ENCODE measurements at regions not wholly inside any gene's neighbourhood (a gene's known extent, or its start where the extent isn't known, plus 50 kb on each side); places are given as distances from the start of the nearest gene placed in this dataset.

DNA sequence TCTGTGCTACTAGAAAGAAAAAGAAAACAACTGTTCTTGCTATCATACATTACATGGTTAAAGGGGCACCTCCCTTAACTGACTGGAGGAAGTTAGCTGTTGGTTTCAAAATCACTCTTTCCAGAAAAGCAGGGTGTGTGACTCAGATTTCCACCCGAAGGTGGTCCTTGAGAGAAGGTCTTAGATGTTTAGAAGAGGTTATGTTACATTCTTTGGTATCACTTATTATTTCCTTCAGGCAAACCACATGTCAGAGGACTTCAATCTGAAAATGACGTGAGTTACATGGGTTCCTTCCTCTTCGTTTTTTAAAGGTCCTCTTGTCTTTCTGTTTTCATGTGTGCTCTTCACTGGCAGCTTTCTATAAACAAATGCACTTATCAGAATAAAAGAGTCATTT is 307.9 kb upstream of the CBLB start:
- no peak for TF ChIP-seq POLR2AphosphoS5 (IDR thresholded peaks at IDR 0.05; ENCODE audit: low read depth)
- TF ChIP-seq, protein P1, sequence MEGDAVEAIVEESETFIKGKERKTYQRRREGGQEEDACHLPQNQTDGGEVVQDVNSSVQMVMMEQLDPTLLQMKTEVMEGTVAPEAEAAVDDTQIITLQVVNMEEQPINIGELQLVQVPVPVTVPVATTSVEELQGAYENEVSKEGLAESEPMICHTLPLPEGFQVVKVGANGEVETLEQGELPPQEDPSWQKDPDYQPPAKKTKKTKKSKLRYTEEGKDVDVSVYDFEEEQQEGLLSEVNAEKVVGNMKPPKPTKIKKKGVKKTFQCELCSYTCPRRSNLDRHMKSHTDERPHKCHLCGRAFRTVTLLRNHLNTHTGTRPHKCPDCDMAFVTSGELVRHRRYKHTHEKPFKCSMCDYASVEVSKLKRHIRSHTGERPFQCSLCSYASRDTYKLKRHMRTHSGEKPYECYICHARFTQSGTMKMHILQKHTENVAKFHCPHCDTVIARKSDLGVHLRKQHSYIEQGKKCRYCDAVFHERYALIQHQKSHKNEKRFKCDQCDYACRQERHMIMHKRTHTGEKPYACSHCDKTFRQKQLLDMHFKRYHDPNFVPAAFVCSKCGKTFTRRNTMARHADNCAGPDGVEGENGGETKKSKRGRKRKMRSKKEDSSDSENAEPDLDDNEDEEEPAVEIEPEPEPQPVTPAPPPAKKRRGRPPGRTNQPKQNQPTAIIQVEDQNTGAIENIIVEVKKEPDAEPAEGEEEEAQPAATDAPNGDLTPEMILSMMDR (IDR thresholded peaks at IDR 0.05; ENCODE audit: insufficient read depth, low read length), result no peak
- TF ChIP-seq, protein P2, sequence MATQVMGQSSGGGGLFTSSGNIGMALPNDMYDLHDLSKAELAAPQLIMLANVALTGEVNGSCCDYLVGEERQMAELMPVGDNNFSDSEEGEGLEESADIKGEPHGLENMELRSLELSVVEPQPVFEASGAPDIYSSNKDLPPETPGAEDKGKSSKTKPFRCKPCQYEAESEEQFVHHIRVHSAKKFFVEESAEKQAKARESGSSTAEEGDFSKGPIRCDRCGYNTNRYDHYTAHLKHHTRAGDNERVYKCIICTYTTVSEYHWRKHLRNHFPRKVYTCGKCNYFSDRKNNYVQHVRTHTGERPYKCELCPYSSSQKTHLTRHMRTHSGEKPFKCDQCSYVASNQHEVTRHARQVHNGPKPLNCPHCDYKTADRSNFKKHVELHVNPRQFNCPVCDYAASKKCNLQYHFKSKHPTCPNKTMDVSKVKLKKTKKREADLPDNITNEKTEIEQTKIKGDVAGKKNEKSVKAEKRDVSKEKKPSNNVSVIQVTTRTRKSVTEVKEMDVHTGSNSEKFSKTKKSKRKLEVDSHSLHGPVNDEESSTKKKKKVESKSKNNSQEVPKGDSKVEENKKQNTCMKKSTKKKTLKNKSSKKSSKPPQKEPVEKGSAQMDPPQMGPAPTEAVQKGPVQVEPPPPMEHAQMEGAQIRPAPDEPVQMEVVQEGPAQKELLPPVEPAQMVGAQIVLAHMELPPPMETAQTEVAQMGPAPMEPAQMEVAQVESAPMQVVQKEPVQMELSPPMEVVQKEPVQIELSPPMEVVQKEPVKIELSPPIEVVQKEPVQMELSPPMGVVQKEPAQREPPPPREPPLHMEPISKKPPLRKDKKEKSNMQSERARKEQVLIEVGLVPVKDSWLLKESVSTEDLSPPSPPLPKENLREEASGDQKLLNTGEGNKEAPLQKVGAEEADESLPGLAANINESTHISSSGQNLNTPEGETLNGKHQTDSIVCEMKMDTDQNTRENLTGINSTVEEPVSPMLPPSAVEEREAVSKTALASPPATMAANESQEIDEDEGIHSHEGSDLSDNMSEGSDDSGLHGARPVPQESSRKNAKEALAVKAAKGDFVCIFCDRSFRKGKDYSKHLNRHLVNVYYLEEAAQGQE (IDR thresholded peaks at IDR 0.05; ENCODE audit: insufficient replicate concordance, low read depth), result no peak
- no peak for TF ChIP-seq GABPA (IDR thresholded peaks at IDR 0.05; ENCODE audit: low read depth)

Measured in HL-60 (cell line).